Renal cortical epithelial cell (primary cell): ENCODE measurements at regions not wholly inside any gene's neighbourhood (a gene's known extent, or its start where the extent isn't known, plus 50 kb on each side); places are given as distances from the start of the nearest gene placed in this dataset.
"Not testable (repeated sequence)": the region's sequence is repeated elsewhere in the genome, so short reads cannot be mapped to it uniquely, and the experiment has no call there.

ENCODE experiments used
- DNase-seq: peaks from one replicate; pipeline ENCODE4 v3.0.0-alpha.2; 2011; ENCODE audit warnings: low read depth

- DNase-seq: no peak
Observed at GRCh38 chr22:22168941-22169867, 75.4 kb upstream of the VPREB1 start.

GRCh38 chr22:22168190-22168940 lies 76.2 kb upstream of the VPREB1 start:
- peak; percentile 55 for DNase-seq

- no peak for DNase-seq
Observed at GRCh38 chr22:22167791-22168189, 76.8 kb upstream of the VPREB1 start.

- no peak for DNase-seq
Observed at GRCh38 chr22:22166941-22167713, 77.5 kb upstream of the VPREB1 start.

DNA sequence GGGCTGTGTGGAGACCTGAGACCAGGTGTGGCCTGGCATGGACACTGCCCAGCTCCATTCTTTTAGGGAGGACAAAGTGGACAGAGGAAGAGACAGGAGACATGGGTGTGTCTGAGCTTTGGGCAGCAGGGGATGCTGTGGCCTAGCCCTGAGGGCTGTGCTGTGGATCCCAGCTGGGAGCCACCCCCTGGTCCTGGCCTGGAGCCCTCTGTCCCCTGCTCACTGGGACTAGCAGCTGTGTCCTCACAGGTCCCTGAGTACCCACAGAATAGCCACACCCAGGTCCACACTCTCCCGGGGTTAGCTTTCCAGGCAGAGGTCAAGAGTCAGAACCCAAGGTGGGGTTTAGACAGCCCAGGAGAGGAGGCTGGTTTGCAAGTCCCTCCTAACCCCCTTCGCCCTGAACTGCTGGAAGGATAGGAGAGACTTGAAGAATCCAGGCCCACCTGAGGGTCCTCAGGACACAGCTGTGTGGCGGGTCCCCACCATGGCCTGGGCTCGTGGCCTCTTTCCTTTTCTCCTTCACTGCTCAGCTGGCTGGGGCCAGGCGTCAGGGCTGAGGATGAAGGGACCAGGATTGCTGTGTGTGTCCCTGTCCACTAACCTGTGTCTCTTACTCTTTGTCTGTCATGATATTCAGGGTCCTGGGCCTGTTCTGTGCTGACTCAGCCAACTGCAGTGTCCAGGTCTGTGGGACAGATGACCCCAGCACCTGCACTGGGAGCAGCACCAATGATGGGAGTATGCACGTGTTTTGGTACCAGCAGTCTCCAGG lies 78.5 kb upstream of the VPREB1 start:
- DNase-seq: no peak

GRCh38 chr22:22164541-22165272 lies 79.9 kb upstream of the VPREB1 start:
- no peak for DNase-seq

- DNase-seq: no peak
Observed at GRCh38 chr22:22161924-22162851, 82.4 kb upstream of the VPREB1 start.

GRCh38 chr22:22160768-22161167 lies 83.8 kb upstream of the VPREB1 start:
- DNase-seq: not testable (repeated sequence)

GRCh38 chr22:22159384-22159783 lies 85.2 kb upstream of the VPREB1 start:
- DNase-seq: no peak

- DNase-seq: no peak
Observed at GRCh38 chr22:22158965-22159364, 85.6 kb upstream of the VPREB1 start.

DNA sequence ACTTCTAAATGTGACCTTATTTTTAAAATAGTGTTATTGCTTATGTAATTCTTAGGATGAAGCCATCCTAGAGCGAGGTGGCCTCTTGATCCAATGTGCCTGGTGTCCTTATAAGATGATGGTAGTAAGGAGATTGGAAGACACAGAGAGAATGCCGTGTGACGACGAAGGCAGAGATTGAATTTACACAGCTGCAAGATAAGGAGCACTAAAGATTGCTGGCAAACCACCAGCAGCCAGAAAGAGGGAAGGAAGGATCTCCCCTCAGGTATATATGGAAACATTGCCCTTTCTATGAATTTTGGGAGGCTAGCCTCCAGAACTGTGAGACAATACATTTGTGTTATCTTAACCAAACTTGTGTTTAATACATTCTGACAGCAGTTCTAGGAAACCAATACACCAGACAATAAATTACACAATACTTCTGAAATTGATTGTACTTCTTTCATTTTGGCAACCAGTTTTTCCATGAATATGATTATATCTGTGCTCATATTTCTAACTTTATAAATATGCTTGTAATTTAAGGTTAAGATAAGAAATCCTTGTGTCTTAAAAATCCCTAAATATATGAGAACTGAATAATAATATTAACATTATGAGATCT lies 86.3 kb upstream of the VPREB1 start:
- no peak for DNase-seq

DNA sequence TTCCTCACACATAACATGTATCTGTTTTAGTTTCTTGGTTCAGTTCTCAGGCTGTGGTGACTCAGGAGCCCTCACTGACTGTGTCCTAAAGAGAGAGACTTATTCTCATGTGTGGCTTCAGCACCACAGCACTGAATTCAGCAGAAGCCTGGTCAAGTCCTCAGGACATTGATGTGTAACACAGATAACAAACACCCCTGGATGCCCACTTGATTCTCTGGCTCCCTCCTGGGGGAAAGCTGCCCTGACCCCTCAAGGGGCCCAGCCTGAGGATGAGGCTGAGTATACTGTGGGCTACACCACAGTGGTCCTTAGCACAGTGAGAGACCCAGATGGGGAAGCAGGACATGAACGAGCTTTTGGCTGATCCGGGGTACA lies 87.2 kb upstream of the VPREB1 start:
- no peak for DNase-seq

DNA sequence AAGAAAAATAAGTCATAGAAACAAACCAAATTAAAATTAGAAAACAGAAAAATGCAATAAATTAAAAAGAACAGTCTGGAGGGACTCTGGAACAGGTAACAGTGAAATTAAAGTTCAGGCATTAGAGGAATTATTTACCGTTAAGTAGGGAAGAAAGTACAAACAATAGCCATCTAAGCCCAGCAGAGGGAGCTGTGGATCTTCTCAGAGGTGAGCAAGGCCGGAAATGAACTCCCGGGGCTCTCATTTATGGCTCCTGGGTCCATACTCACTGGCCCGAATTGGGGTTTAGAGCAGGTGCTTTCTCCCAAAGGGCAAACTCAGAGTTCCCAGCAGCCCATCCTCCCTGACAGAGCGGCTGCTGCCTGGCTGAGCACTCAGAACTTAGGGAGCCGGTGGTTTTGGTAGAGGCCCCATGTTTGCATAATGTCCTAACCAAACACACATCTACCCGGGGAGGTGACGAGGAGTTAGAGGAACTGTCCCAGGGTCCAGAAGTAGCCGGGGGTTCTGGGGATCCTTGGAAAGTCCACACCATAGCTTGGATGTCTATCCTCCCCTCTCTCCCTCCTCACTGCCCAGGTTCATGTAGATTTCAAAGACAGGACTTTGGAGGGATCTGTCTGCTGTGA lies 87.8 kb upstream of the VPREB1 start:
- peak; percentile 76 for DNase-seq

DNA sequence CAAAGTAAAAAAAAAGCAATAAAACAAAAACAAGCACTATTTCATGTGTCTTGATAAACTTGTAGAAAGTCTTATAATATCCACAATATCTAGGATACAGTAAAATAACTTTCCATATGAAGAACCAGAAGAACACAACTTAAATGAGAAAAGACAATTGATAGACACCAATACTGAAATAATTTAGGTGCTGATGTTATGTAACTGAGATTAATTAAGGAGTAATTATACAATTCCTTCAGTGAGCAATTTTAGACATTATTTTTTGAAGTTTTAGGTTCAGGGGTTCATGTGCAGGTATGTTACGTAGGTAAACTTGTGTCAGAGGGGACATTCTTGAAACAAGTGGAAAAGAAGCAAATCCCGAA lies 88.3 kb upstream of the VPREB1 start:
- DNase-seq: no peak

DNA sequence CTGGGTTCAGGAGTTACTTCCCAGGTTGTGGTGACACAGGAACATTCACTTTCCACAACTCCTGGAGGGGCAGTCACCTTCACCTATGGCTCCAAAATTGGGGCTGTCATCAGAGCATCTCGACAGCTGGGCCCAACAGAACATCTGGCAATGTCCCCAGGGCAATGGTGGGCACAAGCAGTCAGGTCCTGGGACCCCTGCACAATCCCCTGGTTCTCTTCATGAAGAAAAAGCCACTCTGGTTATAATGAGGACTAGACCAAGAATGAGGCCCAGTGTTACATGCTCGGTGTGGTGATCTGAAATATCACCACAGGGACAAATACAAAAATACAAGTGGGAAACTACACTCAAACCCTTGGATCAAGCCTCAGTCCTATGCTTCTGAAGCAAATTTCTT lies 89.0 kb upstream of the VPREB1 start:
- DNase-seq: no peak

- DNase-seq: no peak
Observed at GRCh38 chr22:22155146-22155545, 89.4 kb upstream of the VPREB1 start.

- DNase-seq: no peak
Observed at GRCh38 chr22:22154040-22154439, 90.5 kb upstream of the VPREB1 start.

DNA sequence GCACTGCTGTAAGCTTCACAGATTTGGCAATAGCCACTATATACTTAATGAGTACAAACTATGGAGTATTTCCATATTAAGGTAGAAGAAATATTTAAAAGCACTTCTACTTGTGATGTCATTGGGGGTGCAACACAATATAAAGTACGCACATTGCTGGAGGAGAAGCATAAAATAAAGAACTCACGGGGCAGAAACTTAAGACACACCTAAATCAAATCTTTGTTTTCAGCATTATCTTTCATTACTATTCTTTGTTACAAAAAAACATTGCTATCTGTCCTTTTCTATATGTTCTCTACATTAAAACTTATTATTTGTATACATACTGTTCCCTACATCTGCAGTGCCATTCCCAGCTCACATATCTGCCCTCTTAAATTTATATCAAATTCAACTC lies 93.3 kb upstream of the VPREB1 start:
- DNase-seq: no peak

DNA sequence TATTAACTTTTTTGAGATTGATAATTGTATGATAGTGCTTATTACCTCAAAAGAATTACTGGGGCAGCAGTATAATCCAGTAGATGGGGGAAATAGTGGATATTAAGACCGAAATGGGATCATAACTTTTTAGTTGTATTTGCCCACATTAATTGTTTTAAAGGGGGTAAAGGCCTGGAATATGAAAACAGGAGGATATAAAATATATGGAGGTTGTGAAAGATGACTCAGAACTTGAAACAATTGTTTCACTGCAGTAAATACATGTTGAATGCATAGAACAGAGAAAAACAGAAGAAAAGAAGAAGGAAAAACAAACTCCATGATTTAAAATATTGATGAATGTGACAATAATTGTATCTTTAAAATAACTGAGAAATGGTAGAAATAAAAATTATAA lies 94.1 kb upstream of the VPREB1 start:
- DNase-seq: no peak
